Fibroblast of the aortic adventitia (primary cell): ENCODE measurements at regions not wholly inside any gene's neighbourhood (a gene's known extent, or its start where the extent isn't known, plus 50 kb on each side); places are given as distances from the start of the nearest gene placed in this dataset.

Experiments used
- DNase-seq: peaks from one replicate; pipeline ENCODE4 v3.0.0-alpha.2; 2010; ENCODE audit warnings: low read depth
- H3K4me3 ChIP-seq: 2 replicates; pipeline ENCODE4 v1.5.1; 2011; ENCODE audit warnings: low read depth, mild to moderate bottlenecking, control low read depth, low read length, moderate library complexity
- CTCF ChIP-seq: IDR thresholded peaks from 2 replicates; pipeline ENCODE4 v1.5.1; 2011; ENCODE audit warnings: mild to moderate bottlenecking, low read length, control low read depth, inconsistent platforms; ENCODE audit not compliant: insufficient read depth

DNA sequence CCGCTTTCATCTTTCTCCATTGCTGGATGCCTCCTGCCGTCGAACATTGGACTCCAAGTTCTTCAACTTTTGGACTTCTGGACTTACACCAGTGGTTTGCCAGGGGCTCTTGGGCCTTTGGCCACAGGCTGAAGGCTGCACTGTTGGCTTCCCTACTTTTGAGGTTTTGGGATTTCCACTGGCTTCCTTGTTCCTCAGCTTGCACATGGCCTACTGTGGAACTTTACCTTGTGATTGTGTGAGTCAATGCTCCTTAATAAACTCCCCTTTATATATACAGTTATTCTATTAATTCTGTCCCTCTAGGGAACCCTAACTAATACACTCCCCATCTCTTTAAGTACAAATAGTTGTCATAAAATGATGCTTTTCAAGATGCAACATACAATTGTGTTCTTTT is 595.3 kb downstream of the ARAP2 start:
- no peak for DNase-seq
- no peak overlapping the region for H3K4me3 ChIP-seq
- no peak for TF ChIP-seq CTCF

DNA sequence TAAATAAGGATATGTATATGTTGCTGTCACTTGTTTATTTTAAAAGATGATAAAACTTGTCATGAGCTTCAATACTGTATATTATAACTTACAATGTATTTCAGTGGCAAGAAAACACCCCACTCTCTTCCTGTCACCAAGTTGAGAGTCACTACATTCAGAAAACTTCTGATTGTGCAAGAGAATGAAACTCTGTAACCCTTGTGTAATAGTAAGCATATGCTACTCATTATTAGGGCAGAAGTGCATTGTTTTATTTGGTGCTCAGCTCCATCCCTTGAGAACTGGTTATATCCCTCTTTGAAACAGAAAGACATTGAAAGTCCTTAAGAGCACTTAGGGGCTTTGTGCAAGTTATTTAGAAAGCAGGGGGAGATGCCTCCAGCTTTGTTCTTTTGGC is 594.5 kb downstream of the ARAP2 start:
- H3K4me3 ChIP-seq = no peak overlapping the region
- no peak for DNase-seq
- TF ChIP-seq CTCF = no peak

DNA sequence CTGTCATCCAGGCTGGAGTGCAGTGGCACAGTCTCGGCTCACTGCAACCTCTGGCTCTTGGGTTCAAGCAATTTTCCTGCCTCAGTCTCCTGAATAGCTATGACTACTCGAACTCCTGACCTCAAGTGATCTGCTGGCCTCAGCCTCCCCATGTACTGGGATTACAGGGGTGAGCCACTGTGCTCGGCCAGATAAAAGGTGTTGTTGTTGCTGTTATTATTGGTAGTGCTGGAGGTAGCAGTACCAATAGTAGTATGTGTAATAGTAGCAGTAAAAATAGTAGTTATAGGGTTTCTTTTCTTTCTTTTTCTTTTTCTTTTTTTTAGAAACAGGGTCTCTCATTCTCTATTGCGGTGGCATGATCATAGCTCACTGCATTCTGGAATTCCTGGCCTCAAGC is 592.1 kb downstream of the ARAP2 start:
- H3K4me3 ChIP-seq = no peak overlapping the region
- no peak for DNase-seq
- no peak for TF ChIP-seq CTCF

DNA sequence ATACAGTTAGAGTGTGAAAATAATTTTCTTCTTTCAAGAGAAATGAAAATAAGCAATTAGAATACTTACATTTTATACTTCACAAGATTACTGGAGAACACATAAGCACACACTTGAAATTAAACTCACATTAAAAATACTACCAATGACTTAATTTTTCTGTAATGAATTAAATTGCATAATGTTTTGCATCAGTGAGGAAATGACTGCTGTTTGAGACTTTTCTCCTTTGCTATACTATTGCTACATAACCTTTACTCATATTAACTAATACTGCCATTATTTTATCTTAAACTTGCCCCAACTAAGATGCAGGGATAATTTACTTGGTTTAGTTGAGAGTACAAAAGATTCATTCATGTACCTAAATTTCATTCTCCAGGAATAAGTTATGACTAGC is 590.9 kb downstream of the ARAP2 start:
- DNase-seq = no peak
- TF ChIP-seq CTCF = no peak

GRCh38 chr4:35673137-35673536 is 571.2 kb downstream of the ARAP2 start:
- no peak for TF ChIP-seq CTCF
- H3K4me3 ChIP-seq = no peak overlapping the region

More for the DNA sequence above, 590.9 kb downstream of the ARAP2 start:
- H3K4me3 ChIP-seq = no peak overlapping the region

DNA sequence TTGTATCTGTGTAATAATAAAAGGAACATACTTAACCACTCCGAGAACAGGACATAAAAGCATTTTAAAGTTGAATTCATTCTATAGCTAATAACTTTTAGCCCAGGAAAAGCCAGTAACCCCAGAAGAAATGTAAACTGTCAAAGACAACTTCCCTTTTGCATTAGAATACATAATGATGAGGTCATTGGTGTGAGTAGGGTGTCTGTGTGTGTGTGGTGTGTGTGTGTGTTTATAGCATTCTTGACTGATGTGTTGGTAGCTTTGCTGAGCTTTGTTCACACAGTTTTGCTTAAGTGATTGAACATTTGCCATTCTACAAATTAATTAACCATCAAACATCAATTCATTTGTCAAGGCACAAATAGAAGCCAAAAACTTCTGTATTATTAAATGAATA is 559.6 kb downstream of the ARAP2 start:
- H3K4me3 ChIP-seq = no peak overlapping the region
- DNase-seq = no peak
- no peak for TF ChIP-seq CTCF

More at GRCh38 chr4:35673137-35673536, 571.2 kb downstream of the ARAP2 start:
- DNase-seq = no peak

- DNase-seq = no peak
- no peak for TF ChIP-seq CTCF
- no peak overlapping the region for H3K4me3 ChIP-seq
Measured at GRCh38 chr4:35689870-35690269, 554.4 kb downstream of the ARAP2 start.
